ENCODE measurements at regions not wholly inside any gene's neighbourhood (a gene's known extent, or its start where the extent isn't known, plus 50 kb on each side); places are given as distances from the start of the nearest gene placed in this dataset.

DNA sequence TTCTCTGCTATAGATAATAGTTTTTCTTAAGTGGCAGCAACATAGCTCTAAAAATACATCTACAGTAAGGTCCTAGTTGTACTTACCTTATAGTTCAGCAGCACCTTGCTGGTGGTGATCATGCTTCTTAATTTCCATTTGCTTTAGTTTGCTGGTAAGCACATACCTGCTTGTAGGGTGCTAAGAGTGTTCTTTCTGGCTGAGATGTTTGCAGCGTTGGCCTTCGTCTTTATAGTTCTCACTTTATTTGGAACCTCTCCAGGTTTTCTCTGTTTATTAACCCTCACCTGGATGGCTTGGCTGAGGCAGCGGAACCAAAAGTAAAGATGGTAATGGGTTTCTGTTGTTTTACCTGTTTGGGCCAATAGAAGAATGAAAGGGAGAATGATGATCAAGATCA lies 123.6 kb upstream of the EFEMP1 start:
- TF ChIP-seq, protein P1, sequence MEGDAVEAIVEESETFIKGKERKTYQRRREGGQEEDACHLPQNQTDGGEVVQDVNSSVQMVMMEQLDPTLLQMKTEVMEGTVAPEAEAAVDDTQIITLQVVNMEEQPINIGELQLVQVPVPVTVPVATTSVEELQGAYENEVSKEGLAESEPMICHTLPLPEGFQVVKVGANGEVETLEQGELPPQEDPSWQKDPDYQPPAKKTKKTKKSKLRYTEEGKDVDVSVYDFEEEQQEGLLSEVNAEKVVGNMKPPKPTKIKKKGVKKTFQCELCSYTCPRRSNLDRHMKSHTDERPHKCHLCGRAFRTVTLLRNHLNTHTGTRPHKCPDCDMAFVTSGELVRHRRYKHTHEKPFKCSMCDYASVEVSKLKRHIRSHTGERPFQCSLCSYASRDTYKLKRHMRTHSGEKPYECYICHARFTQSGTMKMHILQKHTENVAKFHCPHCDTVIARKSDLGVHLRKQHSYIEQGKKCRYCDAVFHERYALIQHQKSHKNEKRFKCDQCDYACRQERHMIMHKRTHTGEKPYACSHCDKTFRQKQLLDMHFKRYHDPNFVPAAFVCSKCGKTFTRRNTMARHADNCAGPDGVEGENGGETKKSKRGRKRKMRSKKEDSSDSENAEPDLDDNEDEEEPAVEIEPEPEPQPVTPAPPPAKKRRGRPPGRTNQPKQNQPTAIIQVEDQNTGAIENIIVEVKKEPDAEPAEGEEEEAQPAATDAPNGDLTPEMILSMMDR (IDR thresholded peaks at IDR 0.05; ENCODE audit: insufficient read depth, low read length, poor library complexity, severe bottlenecking), result no peak
- TF ChIP-seq EZH2phosphoT487 (conservative IDR thresholded peaks at IDR 0.05; ENCODE audit: low read length), result no peak
